ENCODE measurements at regions not wholly inside any gene's neighbourhood (a gene's known extent, or its start where the extent isn't known, plus 50 kb on each side); places are given as distances from the start of the nearest gene placed in this dataset.
"Not testable (repeated sequence)": the region's sequence is repeated elsewhere in the genome, so short reads cannot be mapped to it uniquely, and the experiment has no call there.

DNA sequence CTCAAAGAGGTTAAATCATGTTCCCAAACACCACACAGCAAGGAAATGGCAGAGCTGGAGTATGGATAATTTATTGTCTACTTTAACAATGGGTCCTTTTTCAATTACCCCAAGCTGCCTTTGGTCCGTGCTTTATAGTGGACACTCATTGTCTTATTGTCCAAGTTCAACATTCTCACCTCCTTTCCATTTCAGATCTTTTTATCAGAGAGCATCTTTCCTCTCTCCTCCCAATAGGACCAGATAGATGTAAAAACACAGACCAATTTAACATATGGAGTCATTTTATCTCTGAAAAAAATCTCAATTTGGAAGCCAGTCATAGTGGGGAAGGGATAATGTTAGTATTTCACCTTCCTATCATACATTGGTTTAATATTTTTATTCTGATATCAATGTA, 83.5 kb upstream of the WAC start:
- DNase-seq: no peak

DNA sequence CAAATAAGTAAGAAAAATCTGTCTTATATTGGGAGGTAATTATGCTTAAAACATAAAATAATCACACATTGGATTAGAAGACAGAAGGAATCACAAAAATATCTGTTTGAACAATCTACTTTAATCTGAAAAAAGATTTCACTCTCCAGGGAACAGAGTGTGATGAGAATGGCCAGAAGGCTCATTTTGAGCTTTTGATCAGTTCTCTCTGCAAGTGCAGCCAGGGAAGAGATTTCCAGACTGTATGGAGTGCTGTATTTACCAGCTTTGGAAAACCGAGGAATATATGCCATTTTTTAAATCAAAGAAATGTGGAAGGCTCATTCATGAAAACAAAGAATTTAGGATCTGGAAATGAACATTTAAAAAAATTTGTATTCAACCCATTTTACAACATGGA, 83.0 kb upstream of the WAC start:
- no peak for DNase-seq

DNA sequence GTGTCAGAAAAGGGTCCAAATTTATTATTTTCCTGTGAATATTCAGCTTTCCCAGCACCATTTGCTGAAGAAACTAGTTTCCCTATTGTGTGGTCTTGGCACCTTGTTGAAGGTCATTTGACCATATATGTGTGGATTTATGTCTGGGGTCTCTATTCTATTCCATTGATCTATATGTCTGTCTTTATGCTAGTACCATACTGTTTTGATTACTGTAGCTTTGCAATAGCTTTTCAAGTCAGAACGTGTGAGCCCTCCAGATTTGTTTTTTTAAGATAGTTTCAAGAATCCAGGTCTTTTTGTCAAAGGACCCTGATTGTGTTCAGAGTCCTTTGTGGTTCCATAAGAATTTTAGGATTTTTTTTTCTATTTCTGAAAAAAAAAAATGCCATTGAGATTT, 79.0 kb upstream of the WAC start:
- no peak for DNase-seq

DNA sequence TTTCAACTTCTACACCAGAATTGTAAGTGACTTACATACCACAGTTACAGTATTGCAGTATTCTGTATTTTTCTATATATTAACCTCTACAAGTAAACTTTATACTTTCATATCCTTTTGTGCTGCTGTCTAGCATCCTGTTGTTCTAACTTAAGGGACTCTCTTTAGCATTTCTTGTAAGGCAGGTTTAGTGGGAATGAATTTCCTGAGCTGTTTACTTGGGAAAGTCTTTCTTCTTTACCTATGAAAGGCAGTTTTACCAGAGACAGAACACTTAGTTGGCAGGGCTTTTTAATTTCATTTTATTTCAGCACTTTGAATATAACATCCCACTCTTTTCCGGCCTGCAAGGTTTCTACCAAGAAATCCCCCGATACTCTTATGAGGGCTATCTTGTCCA, 75.8 kb upstream of the WAC start:
- DNase-seq: no peak

DNA sequence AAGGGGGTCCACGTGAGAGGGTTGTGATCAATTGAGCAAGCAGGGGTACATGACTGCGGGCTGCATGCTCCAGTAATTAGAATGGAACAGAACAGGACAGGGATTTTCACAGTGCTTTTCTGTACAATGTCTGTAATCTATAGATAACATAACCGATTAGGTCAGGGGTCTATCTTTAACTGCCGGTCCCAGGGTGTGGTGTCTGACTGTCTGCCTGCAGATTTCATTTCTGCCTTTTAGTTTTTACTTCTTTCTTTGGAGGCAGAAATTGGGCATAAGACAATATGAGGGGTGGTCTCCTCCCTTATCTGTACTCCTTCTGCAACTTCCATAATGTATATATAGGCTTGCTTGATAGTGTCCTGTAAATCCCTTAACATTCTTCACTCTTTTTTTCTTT, 75.0 kb upstream of the WAC start:
- DNase-seq: not testable (repeated sequence)

DNA sequence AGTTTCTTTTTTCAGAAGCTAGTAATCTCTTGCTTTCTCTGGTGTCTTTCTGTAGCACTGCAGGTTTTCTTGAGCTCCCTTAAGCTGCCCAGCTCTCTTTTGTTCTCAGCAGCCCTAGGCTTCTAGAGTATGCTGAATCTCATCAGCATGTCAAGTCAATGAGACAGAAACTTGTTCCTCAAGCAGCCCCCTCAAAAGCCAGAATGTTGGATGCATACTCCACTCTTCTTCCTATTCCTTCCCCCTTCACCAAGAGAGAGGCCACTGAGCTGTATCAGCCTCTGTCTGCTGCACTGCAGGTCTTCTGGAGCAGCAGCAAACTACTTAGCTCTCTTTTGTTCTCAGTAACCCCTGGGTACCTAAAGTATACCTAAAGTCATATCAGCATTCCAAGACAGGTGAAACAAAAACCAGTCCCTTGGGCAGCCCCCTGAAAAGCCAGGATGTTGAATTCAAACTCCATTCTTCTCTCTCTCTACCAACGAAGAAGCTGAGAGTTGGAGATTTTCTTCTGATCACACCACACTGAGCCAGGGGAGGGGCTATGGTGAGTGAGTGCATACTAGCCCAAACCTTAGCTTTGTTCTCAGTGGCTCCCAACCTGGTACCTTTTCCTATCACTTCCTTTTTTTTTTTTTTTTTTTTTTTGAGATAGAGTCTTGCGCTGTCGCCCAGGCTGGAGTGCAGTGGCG, 73.3 kb upstream of the WAC start:
- no peak for DNase-seq

DNA sequence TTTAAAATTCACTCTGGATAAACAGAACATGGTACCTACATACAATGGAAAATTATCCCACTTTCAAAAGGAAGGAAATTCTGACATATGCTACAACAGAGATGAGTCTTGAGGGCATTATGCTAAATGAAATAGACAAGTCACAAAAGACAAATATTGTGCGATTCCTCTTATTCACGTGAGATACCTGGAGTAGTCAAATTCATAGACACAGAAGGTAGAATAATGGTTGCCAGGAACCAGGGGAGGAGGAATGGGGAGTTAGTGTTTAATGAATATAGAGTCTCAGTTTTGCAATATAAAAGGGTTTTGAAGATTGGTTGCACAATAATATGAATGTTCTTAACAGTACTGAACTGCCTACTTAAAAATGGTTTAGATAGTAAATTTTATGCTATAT, 69.8 kb upstream of the WAC start:
- no peak for DNase-seq

DNA sequence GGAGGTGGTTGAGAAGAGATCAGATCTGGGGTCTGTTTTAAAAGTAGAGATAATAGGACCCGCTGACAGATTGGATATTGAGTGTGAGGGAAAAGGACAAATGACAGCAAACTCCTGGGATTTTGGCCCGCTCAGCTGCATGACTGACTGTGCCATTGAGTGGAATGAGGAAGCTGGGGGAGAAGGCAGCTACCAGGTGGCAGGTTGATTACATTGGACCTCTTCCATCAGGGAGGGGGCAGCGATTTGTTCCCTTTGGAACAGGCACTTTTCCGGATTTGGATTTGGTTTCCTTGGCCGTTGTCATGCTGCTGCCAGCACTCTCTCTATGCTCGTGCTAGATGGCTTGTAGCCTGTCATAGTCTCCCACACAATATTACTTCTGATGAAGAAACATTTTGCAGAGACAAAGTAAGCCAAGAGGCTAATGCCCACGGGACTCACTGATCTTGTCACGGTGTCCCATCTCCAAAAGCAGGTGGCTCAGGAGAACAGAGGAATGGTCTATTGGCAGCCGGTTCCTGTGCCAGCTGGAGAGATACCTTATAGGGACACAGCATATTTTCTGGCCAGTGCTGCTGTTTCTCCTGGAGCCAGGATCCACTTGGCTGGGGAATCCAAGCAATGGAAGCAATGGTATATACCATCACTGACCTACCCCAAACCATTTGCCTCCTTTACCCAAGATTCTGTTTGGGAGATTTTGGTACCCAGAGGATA, 69.1 kb upstream of the WAC start:
- no peak for DNase-seq

DNA sequence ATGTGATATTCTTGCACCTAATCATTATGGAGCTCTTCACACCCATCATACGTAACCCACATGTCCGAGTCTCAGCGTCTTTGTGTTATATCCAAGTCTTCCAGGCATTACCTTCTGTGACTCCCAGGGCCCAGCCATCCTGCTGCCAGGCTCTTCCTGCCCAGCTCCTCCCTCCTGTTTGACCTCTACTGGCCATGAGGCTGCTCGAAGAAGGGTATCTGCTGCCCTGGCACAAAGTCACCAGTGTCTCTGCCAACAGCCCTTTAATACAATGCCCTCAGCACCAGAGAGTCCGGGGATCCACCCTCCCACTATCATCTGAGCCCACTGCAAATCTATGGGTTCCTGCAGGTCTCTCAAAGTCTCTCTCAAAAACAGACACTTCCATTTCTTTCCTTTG, 65.3 kb upstream of the WAC start:
- no peak for DNase-seq

DNA sequence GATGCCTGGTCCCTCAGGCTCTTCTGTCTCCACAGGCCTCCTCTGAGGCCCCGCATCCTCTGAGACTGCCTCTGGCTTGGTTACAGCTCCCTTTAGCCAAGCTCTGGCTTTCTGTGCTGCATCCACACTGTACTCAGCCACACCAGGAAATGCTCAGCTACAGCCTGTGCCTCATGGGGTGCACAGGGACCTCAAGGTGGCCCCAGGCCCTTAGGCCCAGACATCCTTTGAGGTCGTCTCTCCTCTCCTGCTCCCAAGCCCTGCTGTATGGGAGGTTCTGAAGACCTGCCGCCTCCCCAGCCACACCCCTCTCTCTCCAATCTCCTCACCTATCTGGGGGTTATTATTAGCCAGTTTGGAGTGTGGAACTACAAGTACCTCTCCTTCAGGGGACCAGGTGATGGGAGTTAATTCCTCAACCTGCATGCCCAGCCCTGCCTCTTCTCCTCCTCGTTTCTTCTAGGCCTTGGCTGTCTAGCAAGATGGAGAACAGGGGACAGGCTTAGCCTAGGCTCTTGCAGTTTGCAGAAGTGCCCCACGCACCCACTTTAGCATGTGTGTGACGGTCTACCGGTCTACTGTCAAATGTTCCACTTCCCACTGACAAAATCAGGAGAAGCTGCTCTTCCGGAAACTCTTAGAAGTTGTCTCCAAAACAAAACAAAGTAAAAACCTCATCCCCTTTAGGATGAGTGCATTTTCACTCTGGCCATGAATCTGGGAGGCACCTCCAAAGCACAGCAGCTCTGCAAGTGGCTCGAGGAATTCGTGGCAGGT, 64.0 kb upstream of the WAC start:
- DNase-seq: no peak

DNA sequence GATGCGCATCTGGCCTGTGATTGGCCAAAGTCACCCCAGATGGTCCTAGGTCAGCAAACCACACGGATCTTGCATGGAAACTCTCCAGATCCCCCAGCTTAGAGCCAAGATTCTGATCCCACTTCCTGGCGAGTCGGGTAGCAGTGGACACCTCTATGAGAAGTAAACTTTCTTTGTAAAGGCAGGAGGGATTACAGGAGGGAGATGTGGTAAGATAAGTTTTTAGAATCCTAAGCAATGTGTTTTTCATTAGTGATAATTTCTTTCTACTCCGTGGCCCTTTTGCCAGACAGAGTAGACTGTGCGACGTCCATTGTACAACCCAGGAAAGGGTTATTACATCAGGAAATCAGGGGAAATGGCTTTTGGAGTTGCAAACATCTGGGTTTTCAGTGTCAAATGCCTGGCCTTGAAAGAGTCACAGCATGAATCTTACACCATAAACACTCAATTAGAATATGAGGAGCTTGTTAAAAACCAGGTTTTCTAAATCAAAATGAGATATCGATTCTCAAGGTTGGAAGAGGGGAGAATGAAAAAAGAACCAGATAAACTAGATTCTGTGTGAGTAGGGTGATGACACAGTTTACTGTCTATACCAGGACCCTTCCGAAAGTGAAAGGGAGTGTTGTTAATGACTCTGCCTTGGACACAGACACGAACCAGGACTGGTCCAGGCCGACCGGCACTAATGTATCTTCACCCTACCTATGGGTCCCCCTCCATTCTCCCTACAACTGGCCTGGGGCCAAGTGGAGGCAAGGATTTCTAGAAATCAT, 61.9 kb upstream of the WAC start:
- DNase-seq: no peak

DNA sequence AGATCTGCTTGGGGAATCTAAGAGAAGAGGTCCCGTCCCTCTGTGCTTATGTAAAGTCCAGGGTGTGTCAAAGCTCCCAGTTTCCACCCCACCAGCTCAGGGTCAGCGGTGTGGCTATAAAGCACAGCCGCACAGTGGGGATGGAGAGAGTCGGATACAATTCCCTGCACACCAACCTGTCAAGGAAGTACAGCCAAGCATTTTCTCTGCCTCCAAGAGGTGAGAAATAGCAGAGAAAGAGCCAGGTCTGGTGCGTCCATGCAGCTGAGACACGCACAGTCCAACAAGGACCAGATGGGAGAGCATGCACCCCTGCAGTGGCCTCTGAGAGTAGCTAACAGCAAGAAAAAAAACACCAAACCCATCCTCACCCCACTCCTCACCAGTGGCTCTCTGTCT, 61.3 kb upstream of the WAC start:
- DNase-seq: no peak

DNA sequence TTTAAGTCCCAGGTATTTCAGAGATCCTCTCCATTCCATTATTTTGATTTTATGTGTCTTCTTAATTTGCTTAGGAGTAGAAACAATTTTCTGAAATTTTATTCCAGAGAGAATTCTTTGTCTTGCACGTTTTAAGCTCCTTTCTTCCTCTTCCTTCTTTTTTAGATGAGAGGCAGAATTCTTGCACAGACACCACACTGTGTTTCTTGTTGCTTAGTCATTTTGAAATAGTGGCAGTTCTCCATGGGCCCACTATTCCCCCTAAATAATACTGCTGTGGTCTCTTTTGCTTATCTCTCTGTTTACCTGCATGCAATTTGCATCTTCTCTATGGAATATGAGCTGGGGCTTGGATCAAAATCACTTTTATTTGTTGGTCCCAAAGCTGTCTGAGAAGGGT, 54.3 kb upstream of the WAC start:
- no peak for DNase-seq

DNA sequence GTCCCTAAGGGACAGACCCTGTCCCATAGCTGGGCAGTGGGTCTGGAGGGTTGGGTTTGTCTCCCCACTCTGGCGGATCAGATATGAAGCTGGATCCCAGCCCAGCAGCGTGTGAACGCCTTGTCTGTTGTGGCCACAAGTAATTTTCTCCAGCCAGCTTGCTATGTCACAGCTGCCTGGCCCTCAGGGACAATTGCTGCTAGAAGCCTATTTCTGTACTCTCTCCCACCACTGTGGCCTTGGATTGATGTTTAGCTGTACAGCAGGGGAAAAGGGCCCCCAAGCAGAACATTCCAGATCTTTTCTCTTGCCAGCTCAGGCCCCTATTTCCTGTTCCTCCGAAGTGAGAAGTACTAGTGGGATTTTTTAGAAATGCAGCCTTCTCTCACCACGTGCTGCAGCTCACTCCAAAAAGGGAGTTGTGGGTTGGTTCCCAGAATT, 53.5 kb upstream of the WAC start:
- no peak for DNase-seq

DNA sequence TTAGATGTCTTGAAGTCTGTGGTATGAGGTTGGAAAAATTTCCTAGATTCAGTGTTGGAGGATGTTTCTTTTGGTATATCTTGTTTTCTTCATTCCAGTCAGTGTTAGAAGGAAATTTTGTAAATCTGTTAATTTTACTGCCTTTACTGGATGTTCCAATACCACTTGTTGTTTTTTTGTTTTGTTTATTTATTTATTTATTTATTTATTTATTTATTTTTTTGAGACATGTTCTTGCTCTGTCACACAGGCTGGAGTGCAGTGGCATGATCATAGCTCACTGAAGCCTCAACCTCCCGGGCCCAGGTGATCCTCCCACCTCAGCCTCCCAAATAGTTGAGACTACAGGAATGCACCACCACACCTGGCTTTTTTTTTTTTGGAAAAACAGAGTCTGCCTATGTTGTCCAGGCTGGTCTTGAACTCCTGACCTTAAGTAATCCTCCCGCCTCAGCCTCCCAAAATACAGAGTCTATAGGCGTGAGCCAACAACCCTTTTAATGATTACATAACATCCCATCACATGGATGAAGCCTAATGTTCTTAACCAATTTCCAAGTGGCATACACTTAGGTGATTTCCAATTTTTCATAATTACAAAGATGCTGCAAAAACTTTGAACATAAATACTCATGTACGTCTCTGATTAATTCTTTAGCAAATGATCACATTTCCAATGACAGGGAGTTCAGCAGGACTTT, 52.8 kb upstream of the WAC start:
- DNase-seq: no peak

DNA sequence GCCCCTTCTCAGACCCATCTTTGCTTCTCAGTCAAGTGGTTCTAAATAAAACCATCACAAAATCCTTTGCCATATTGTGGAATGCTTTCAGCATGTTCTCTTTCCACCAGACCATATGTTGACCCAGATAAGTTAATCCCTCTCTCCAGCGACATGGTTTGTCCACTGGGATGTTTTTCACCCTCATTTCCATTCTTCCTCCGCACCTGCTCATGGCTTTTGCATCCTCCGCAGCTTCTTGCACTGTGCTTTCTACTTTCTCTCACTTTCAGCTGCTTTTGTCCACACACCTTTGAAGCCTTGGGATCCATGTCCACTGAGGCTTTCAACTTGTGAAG, 52.3 kb upstream of the WAC start:
- DNase-seq: no peak

DNA sequence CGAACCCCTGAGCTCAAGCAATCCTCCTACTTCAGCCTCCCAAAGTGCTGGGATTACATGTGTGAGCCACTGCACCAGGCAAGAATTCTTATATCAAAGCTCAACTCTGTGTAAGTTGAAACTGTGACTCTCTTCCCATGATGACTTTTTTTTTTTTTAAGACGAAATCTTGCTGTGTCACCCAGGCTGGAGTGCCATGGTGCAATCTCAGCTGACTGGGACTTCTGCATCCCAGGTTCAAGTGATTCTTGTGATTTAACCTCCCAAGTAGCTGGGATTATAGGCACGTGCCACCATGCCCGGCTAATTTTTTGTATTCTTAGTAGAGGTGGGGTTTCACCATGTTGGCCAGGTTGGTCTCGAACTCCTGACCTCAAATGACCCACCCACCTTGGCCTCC, 51.6 kb upstream of the WAC start:
- not testable (repeated sequence) for DNase-seq

DNA sequence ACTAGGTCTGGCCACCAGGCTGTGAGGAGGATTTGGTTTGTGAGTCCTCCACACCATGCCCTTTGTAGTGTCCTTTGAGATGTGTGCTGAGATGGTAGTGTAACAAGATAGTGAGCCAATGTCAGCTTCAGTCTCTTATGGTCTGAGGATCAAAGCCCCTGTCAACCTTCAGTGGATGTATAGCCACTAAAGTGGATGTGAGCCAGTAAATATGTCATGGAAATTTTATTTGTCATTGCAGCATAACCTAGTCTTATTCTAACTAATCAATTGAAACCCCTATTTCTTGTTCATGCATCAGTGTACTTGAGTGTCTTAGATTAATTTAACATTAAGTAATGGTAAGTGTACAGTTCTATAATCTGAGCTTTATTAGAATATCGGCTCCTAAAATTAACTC, 51.0 kb upstream of the WAC start:
- no peak for DNase-seq

All from activated effector memory CD4-positive, alpha-beta T cell treated with Interleukin-2 at 50 U/mL for 16 hours (primary cell).